Effector memory CD4-positive, alpha-beta T cell (primary cell): ENCODE measurements at regions not wholly inside any gene's neighbourhood (a gene's known extent, or its start where the extent isn't known, plus 50 kb on each side); places are given as distances from the start of the nearest gene placed in this dataset.

Experiments used
- DNase-seq, 3 donors: peaks; one replicate each; pipeline ENCODE4 v3.0.0-alpha.2; 2020
- H3K27ac ChIP-seq: 2 replicates; pipeline ENCODE4 v1.7.0; 2013; ENCODE audit warnings: mild to moderate bottlenecking, low read length, moderate library complexity; ENCODE audit not compliant: insufficient read depth, poor library complexity, severe bottlenecking
- H3K27me3 ChIP-seq: replicated peaks from 2 replicates; pipeline ENCODE4 v1.7.0; 2013; ENCODE audit warnings: mild to moderate bottlenecking, low read length; ENCODE audit not compliant: insufficient read depth, control insufficient read depth, poor library complexity, severe bottlenecking
- H3K36me3 ChIP-seq: 2 replicates; pipeline ENCODE4 v1.7.0; 2013; ENCODE audit warnings: mild to moderate bottlenecking, low read length, moderate library complexity; ENCODE audit not compliant: control insufficient read depth, insufficient read depth
- H3K4me1 ChIP-seq: 2 replicates; pipeline ENCODE4 v1.7.0; 2013; ENCODE audit warnings: low read length, mild to moderate bottlenecking; ENCODE audit not compliant: control insufficient read depth, insufficient read depth, poor library complexity, severe bottlenecking
- H3K4me3 ChIP-seq: 2 replicates; pipeline ENCODE4 v1.7.0; 2013; ENCODE audit warnings: low read length, low read depth, mild to moderate bottlenecking; ENCODE audit not compliant: insufficient read depth, poor library complexity, severe bottlenecking
- H3K9me3 ChIP-seq: 2 replicates; pipeline ENCODE4 v1.7.0; 2013; ENCODE audit warnings: mild to moderate bottlenecking, low read length, moderate library complexity; ENCODE audit not compliant: control insufficient read depth

DNA sequence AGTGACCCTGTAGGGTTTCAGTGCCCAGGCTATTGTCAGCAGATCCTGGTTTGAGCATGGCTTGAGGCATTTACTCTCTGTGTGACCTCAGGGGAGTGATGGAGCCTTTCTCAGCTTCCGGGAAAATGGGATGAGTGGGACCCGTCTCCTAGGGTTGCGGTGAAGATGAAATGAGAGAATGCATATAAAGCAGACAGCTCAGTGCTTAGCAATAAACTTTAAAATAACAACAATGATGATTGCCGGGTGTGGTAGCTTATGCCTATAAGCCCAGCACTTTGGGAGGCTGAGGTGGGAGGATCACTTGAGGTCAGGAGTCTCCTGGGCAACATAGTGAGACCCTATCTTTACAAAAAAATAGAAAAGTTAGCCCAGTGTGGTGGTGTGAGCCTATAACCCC is 106.0 kb upstream of the MTHFD1L start:
- H3K4me1 ChIP-seq: no peaks in the 10 kb centered on the region
- no peaks in the 10 kb centered on the region for H3K36me3 ChIP-seq
- H3K4me3 ChIP-seq: no peak overlapping the region
- H3K27me3 ChIP-seq: no peaks in the 10 kb centered on the region
- no peaks in the 10 kb centered on the region for H3K9me3 ChIP-seq
- DNase-seq: no peak
- H3K27ac ChIP-seq: no peak overlapping the region

DNA sequence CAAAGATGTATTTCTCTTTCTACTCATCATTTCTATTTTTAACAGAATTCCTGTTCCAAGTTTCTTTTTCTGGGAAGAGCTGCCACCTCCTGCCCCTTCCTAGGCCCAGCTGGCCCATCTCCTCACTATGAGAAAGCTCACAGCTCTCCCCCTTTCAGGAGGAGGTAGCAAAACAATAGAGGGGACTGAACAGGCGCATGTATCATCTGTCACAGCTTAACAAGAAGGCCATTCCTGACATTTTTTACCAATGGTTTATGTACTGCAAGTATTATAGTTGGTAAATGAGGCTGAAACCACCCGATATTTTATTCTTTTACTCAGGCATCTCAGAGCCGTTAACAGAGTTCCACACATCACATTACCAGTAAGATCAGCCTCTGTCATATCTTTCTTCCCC is 103.7 kb upstream of the MTHFD1L start:
- H3K4me1 ChIP-seq: no peaks in the 10 kb centered on the region
- H3K27me3 ChIP-seq: no peaks in the 10 kb centered on the region
- no peaks in the 10 kb centered on the region for H3K36me3 ChIP-seq
- H3K9me3 ChIP-seq: no peaks in the 10 kb centered on the region
- DNase-seq: no peak
- no peak overlapping the region for H3K4me3 ChIP-seq
- H3K27ac ChIP-seq: no peak overlapping the region

DNA sequence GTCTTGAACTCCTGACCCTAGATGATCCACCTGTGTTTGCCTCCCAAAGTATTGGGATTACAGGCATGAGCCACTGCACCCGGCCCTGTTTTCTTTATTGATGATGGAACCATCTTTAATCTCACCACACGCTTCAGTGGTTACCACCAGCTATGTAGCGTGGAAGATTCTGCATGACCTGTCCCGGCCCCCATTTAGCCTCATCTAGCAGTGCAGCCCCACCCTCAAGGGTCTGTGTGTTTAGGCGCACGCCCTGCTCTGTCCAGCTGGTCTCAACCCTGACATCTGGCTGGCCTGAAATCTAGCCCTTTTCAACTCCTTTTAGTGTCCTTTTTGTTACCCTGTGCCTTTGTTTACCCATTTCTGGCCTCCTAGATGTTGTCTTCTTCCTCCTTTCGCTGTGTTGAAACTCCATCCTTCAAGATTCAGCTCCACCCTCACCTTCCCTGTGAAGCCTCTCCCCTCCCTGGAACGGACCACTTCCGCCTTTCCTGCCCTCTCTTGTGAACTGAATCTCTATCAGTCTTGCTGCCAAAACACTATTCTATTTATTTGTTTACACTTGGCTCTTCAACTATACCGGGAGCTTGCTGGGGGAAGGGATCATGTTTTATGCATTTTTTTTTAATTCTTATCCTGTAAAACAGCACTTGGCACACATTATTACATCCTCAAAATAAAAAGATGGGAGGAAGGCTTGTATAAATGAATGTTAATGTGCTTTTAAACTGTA is 101.0 kb upstream of the MTHFD1L start:
- Histone ChIP-seq H3K9me3 (no peaks in the 10 kb centered on the region), H3K27ac (no peak overlapping the region), H3K36me3 (no peaks in the 10 kb centered on the region), H3K27me3 (no peaks in the 10 kb centered on the region), H3K4me3 (no peak overlapping the region), H3K4me1 (no peaks in the 10 kb centered on the region)
- no peak for DNase-seq

DNA sequence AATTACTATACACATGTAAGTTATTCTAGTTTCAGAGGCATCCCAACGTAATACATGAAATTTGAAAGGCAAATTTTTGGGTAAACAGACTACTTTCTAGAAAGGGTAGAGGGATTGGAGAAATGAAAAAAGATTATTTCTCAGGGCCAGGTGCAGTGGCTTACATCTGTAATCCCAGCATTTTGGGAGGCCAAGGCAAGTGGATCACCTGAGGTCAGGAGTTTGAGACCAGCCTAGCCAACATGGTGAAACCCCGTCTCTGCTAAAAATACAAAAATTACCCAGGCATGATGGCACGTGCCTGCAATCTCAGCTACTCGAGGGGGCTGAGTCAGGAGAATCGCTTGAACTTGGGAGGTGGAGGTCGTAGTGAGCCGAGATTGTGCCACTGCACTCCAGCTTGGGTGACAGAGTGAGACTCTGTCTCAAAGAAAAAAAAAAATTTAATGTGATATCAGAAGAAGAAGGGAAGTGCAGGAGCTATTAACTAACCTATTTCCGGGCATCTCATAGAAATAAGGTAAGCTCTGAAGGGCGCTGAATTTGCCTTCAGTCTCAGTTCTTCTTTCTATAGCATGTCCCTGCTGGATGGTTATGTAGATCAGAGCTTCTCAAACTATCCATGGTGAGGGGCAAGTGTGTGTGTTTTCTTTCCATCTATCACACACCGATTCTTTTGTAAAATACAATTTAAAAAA is 100.3 kb upstream of the MTHFD1L start:
- H3K4me1 ChIP-seq: no peaks in the 10 kb centered on the region
- H3K9me3 ChIP-seq: no peaks in the 10 kb centered on the region
- no peak overlapping the region for H3K27ac ChIP-seq

DNA sequence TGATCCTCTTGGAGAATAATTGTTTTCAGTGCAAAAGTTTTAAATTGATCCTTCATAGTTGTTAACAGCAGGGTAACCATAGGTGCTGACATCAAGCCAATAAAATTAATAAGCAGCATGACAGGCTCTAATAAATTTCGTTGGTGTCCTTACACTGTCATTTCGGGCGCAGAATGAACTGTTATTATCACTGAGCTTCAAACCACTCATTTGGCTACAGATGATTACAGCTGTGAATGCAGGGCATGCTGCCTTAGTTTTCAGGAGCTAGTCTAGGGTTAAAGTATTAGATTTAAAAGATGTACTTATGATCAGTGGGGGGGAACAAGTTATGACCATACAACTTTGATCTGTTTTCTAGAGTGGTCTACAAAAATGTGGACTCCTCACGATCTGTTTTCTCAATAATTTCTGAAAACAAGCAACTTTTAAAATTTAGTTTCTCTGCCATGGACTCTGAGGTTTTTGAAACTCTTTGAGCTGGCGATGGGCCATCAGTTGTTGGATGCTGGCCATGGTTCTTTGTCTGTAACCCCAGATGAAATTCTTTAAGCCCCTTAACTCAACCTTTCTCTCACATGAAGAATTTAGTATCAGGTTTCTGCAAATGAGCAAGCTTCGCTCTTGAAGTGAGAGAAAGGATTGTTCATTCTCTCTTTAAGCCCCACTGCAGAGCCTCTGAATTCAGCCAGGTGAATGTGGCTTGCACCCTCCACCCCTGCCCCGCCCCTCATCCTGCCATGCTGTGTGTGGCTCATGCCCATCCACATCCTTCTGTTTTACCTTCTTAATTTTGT is 99.1 kb upstream of the MTHFD1L start:
- H3K9me3 ChIP-seq: no peaks in the 10 kb centered on the region
- no peaks in the 10 kb centered on the region for H3K36me3 ChIP-seq
- no peaks in the 10 kb centered on the region for H3K27me3 ChIP-seq
- DNase-seq: no peak
- no peak overlapping the region for H3K4me3 ChIP-seq
- H3K27ac ChIP-seq: no peak overlapping the region
- H3K4me1 ChIP-seq: no peaks in the 10 kb centered on the region

More for the DNA sequence above, 100.3 kb upstream of the MTHFD1L start:
- no peak for DNase-seq
- H3K4me3 ChIP-seq: no peak overlapping the region
- no peaks in the 10 kb centered on the region for H3K36me3 ChIP-seq
- H3K27me3 ChIP-seq: no peaks in the 10 kb centered on the region

DNA sequence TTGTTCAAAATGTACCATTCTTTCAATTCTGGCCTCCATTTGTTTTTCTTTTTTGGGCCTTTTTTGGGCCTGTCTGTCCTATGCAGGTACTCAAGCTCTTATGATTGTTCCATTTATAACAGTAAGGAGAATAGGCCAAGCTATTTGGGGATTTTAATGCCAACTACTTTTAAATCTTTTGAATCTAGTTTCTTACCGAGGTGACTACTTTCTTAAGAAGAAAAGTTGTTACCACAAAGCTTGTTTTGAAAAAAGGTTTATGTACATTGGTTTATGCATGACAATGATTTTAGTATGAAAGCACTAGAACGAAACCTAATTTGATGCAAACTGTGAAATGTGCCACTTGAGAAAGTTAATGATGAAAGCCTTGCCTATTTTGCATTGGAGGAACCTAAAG is 98.3 kb upstream of the MTHFD1L start:
- no peaks in the 10 kb centered on the region for H3K4me1 ChIP-seq
- H3K36me3 ChIP-seq: no peaks in the 10 kb centered on the region
- no peak for DNase-seq
- no peak overlapping the region for H3K4me3 ChIP-seq
- no peaks in the 10 kb centered on the region for H3K9me3 ChIP-seq
- H3K27me3 ChIP-seq: no peaks in the 10 kb centered on the region
- H3K27ac ChIP-seq: no peak overlapping the region

DNA sequence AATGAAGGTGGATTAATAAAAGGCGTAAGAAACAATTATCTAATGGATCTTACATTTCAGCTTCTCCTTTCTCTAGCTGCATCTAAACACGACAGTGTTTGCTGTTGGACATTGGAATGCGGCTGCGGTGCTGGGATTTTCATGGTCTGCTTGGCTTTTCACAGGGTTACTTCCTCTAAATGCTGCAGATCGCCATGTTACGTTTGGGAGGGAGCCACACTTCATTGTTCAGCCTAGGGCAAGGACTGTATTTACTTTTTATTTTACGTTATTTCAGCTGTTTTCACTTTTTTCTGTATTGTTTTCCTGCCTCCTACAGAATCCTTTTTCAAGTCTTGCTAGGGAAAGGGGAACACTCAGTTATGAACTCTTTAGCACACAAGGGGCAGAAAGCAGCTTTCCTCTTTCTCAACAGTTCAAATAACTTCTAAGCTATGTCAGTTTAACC is 97.9 kb upstream of the MTHFD1L start:
- no peak overlapping the region for H3K27ac ChIP-seq

DNA sequence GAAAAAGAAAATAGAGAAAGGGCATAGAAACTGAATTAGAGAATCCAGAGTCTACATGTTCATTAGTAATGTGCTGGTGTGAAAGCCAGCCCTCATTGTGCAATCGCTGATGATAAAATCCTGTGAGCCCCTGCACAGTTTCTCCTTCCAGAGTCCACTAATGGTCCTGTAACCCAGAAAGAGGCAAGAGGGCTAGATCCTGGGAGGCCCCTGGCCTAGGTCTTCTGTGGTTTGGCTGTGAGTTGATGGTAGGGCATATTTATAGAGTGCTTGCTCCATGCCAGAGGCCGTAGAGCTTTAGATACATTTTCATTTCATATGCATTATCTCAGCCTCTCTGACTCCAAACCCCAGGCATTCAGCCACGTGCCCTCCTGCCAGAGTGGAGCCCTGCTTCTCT is 94.9 kb upstream of the MTHFD1L start:
- no peak for DNase-seq
- Histone ChIP-seq H3K4me3 (no peak overlapping the region), H3K4me1 (no peaks in the 10 kb centered on the region), H3K27ac (no peak overlapping the region), H3K36me3 (no peaks in the 10 kb centered on the region), H3K27me3 (no peaks in the 10 kb centered on the region), H3K9me3 (no peaks in the 10 kb centered on the region)

More for the DNA sequence above, 97.9 kb upstream of the MTHFD1L start:
- no peaks in the 10 kb centered on the region for H3K36me3 ChIP-seq
- no peaks in the 10 kb centered on the region for H3K4me1 ChIP-seq
- H3K9me3 ChIP-seq: no peaks in the 10 kb centered on the region
- no peak for DNase-seq
- H3K27me3 ChIP-seq: no peaks in the 10 kb centered on the region
- no peak overlapping the region for H3K4me3 ChIP-seq

DNA sequence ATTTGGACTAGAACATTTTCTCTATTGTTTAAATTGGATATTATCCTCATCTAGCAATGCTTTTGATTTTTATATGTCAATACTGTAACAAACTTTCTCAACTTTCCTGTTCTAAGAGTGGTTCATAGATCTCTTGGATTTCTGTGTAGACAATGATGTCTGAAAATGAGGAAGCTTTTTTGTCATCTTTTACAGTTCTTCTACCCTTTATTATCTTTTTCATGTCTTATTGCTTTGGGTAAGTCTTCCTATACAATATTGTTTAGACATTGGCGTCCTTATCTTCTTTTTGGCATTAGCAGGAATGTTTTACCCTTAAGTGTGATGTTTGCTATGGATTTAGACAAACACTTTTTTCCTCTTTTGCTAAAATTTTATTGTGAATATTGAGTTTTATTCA is 91.5 kb upstream of the MTHFD1L start:
- Histone ChIP-seq H3K9me3 (no peaks in the 10 kb centered on the region), H3K36me3 (no peaks in the 10 kb centered on the region), H3K4me1 (no peaks in the 10 kb centered on the region), H3K27me3 (no peaks in the 10 kb centered on the region), H3K27ac (no peak overlapping the region), H3K4me3 (no peak overlapping the region)
- DNase-seq: no peak
